Fibroblast of lung (primary cell): ENCODE measurements at regions not wholly inside any gene's neighbourhood (a gene's known extent, or its start where the extent isn't known, plus 50 kb on each side); places are given as distances from the start of the nearest gene placed in this dataset.

ENCODE experiments used
- DNase-seq, 2 donors: peaks; one replicate each; pipeline versions ENCODE4 v3.0.0 to v3.0.0-alpha.2; 2010; ENCODE audit warnings: low read depth in 2 of 2
- H2AFZ ChIP-seq: 2 replicates; pipeline ENCODE4 v1.5.1; 2012; ENCODE audit warnings: low read length, control low read depth, inconsistent platforms
- H3K27ac ChIP-seq: 2 replicates; pipeline ENCODE4 v1.5.1; 2011; ENCODE audit warnings: low read length, control low read depth; ENCODE audit not compliant: insufficient read depth
- H3K27me3 ChIP-seq: 2 replicates; pipeline ENCODE4 v1.5.1; 2011; ENCODE audit warnings: mild to moderate bottlenecking, low read length; ENCODE audit not compliant: control insufficient read depth, insufficient read depth
- H3K36me3 ChIP-seq: 2 replicates; pipeline ENCODE4 v1.5.1; 2011; ENCODE audit warnings: low read length; ENCODE audit not compliant: control insufficient read depth, insufficient read depth
- H3K4me1 ChIP-seq: 2 replicates; pipeline ENCODE4 v1.5.1; 2011; ENCODE audit warnings: low read length; ENCODE audit not compliant: control insufficient read depth, insufficient read depth; ENCODE audit errors: extremely low read depth
- H3K4me2 ChIP-seq: 2 replicates; pipeline ENCODE4 v1.5.1; 2011; ENCODE audit warnings: low read length, control low read depth; ENCODE audit not compliant: insufficient read depth; ENCODE audit errors: extremely low read depth
- H3K4me3 ChIP-seq, 4 experiments: fragments of 200-600 bp in 1 of 4; sonication (generic) in 1 of 4; replicated peaks in 1 of 4; 2 replicates each; pipeline ENCODE4 v1.5.1; 2011 to 2016; ENCODE audit warnings: low read length in 4 of 4, low read depth in 3 of 4, mild to moderate bottlenecking in 3 of 4, control low read depth in 2 of 4, inconsistent platforms in 1 of 4, mixed read lengths in 1 of 4; ENCODE audit not compliant: insufficient read depth in 1 of 4; ENCODE audit errors: control extremely low read depth in 1 of 4
- H3K79me2 ChIP-seq: 2 replicates; pipeline ENCODE4 v1.5.1; 2012; ENCODE audit warnings: mild to moderate bottlenecking, low read length, inconsistent platforms; ENCODE audit not compliant: control insufficient read depth, insufficient read depth
- H3K9ac ChIP-seq: 2 replicates; pipeline ENCODE4 v1.5.1; 2011; ENCODE audit warnings: mild to moderate bottlenecking, low read length, control low read depth; ENCODE audit not compliant: insufficient read depth
- H3K9me3 ChIP-seq: 2 replicates; pipeline ENCODE4 v1.5.1; 2012; ENCODE audit warnings: low read depth, low read length; ENCODE audit not compliant: control insufficient read depth, insufficient read depth
- H4K20me1 ChIP-seq: 2 replicates; pipeline ENCODE4 v1.5.1; 2011; ENCODE audit warnings: low read length; ENCODE audit not compliant: control insufficient read depth, insufficient read depth; ENCODE audit errors: extremely low read depth
- EZH2 ChIP-seq: IDR thresholded peaks from 2 replicates; pipeline ENCODE4 v1.5.1; 2012; ENCODE audit warnings: low read length, control low read depth, mild to moderate bottlenecking; ENCODE audit errors: missing control alignments
- TF ChIP-seq, protein P1 (sequence below), 2 donors: IDR thresholded peaks in 1 of 2; conservative IDR thresholded peaks in 1 of 2; 1 replicate in 1 of 2; 2 replicates in 1 of 2; pipeline ENCODE4 v1.5.1; 2011 to 2012; ENCODE audit warnings: low read length in 2 of 2, control low read depth in 1 of 2, inconsistent platforms in 1 of 2, low read depth in 1 of 2, mild to moderate bottlenecking in 1 of 2

DNA sequence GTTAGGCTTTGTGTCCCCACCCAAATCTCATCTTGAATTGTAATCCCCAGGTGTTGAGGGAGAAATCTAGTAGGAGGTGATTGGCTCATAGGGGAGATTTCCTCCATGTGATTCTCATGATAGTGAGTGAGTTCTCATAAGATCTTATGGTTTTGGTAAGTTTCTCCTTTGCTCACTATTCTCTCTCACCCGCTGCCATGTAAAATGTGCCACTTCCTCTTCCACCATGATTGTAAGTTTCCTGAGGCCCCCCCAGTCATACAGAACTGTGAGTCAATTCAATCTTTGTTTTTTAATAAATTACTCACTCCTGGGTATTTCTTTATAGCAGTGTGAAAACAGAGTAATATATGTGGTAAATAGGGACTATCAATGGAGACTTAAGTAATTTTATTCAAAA lies 434.5 kb upstream of the OLFM3 start:
- Histone ChIP-seq H2AFZ (no peak overlapping the region), H3K4me3 (no peak overlapping the region), H3K9ac (no peak overlapping the region), H3K4me1 (no peaks in the 10 kb centered on the region), H4K20me1 (no peaks in the 10 kb centered on the region), H3K27me3 (no peaks in the 10 kb centered on the region), H3K4me2 (no peak overlapping the region), H3K36me3 (no peaks in the 10 kb centered on the region), H3K79me2 (no peaks in the 10 kb centered on the region), H3K9me3 (no peaks in the 10 kb centered on the region), H3K27ac (no peak overlapping the region)
- TF ChIP-seq, protein P1, sequence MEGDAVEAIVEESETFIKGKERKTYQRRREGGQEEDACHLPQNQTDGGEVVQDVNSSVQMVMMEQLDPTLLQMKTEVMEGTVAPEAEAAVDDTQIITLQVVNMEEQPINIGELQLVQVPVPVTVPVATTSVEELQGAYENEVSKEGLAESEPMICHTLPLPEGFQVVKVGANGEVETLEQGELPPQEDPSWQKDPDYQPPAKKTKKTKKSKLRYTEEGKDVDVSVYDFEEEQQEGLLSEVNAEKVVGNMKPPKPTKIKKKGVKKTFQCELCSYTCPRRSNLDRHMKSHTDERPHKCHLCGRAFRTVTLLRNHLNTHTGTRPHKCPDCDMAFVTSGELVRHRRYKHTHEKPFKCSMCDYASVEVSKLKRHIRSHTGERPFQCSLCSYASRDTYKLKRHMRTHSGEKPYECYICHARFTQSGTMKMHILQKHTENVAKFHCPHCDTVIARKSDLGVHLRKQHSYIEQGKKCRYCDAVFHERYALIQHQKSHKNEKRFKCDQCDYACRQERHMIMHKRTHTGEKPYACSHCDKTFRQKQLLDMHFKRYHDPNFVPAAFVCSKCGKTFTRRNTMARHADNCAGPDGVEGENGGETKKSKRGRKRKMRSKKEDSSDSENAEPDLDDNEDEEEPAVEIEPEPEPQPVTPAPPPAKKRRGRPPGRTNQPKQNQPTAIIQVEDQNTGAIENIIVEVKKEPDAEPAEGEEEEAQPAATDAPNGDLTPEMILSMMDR (conservative IDR thresholded peaks at IDR 0.05 in 1 of 2, IDR thresholded peaks at IDR 0.05 in 1 of 2; ENCODE audit: low read depth in 1 of 2, low read length in 2 of 2): no peak
- no peak for TF ChIP-seq EZH2
- DNase-seq: no peak

DNA sequence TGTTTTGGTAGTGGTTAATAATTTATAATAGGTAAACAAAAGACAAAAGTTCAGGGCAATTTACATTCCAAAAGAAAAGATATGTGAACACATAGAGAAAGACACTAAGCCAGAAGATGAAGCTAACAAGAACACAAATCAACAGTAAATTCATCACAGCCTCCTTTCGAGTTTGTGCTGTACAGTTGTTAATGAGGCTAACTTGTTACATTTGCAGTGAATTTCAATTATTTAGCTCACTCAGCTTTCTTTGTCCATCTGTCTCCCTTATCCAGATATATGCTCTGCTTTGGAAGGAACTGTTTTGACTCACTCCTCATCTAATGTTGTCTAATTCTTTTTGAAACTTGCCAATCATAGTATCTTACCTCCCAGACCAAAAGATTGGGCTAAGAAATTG lies 423.3 kb upstream of the OLFM3 start:
- H3K27ac ChIP-seq: no peak overlapping the region
- H3K79me2 ChIP-seq: no peaks in the 10 kb centered on the region
- no peaks in the 10 kb centered on the region for H3K36me3 ChIP-seq
- no peaks in the 10 kb centered on the region for H3K9me3 ChIP-seq
- no peaks in the 10 kb centered on the region for H3K4me1 ChIP-seq
- DNase-seq: no peak
- H4K20me1 ChIP-seq: no peaks in the 10 kb centered on the region
- H2AFZ ChIP-seq: no peak overlapping the region
- no peak overlapping the region for H3K9ac ChIP-seq
- no peaks in the 10 kb centered on the region for H3K27me3 ChIP-seq
- no peak overlapping the region for H3K4me3 ChIP-seq
- no peak overlapping the region for H3K4me2 ChIP-seq
- TF ChIP-seq EZH2: no peak
- TF ChIP-seq, protein P1 (conservative IDR thresholded peaks at IDR 0.05 in 1 of 2, IDR thresholded peaks at IDR 0.05 in 1 of 2; ENCODE audit: low read depth in 1 of 2, low read length in 2 of 2): no peak
